ENCODE measurements at regions not wholly inside any gene's neighbourhood (a gene's known extent, or its start where the extent isn't known, plus 50 kb on each side); places are given as distances from the start of the nearest gene placed in this dataset.
"Not testable (repeated sequence)": the region's sequence is repeated elsewhere in the genome, so short reads cannot be mapped to it uniquely, and the experiment has no call there.

DNA sequence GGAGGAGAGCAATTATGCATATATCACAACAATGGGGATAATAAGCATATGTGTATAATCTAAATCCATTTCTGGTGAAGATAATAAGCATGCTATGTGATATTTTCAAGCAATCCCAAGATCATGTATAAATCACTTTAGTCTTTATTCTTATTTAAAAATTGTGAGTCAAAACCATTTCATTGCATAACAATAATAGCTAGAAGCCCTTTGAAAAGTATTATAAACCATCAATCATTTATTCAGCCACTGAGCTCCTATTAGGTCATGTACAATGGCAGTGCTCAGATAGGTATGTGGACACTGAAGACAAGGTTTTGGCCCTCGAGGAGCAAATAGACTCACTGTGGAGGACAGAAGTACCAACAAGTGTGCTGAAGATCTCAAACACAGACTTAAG lies 113.1 kb downstream of the CDCA7 start:
- no peak for DNase-seq (ENCODE audit: low spot score)
- FAIRE-seq, result no peak

DNA sequence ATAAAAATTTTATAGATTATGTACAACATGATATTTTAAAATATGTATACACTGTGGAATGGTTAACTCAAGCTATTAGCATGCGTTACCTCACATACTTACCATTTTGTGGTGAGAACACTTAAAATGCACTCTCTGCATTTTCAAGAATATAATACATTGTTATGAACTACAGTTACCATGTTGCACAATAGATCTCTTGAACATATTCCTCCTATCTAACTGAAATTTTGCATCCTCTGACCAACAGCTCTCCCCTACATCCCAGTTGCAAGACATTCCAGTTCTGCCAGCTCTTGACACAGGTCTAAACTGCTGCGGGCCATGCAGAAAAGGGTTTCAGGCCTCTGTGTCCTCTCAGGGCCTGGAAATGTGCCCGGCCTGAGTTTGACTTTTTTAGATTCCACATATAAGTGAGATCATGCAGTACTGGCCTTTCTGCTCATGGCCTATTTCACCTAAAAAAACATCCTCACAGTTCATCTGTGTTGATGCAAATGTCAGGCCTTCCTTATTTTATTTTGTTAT lies 113.7 kb downstream of the CDCA7 start:
- no peak for FAIRE-seq

GRCh38 chr2:173472112-173472511 lies 117.4 kb downstream of the CDCA7 start:
- FAIRE-seq, result no peak

More for the DNA sequence above, 113.7 kb downstream of the CDCA7 start:
- no peak for DNase-seq (ENCODE audit: low spot score)

GRCh38 chr2:173483137-173483536 lies 128.5 kb downstream of the CDCA7 start:
- no peak for FAIRE-seq
- DNase-seq (ENCODE audit: low spot score), result no peak

More at GRCh38 chr2:173472112-173472511, 117.4 kb downstream of the CDCA7 start:
- no peak for DNase-seq (ENCODE audit: low spot score)

- FAIRE-seq, result no peak
Measured at GRCh38 chr2:173488861-173489260, 134.2 kb downstream of the CDCA7 start.

DNA sequence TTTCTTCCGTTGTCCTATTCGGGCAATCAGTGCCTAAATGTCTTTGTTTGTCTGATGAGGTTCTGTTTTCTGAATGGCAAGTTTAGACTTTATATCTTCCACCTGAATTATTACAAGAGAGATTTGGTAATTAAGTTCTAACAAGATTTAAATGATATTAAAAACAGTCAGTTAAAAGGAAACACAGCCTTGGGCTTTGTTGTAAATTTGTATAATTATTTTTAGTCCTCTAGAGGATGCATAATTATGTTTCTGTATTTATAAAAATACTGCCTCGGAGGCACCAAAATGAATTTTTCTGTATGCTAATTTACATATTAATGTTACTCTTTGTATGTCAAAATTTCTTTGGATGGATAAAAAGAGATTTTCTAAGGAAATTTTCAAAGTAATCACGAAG lies 136.7 kb downstream of the CDCA7 start:
- FAIRE-seq (no peak), DNase-seq (ENCODE audit: low spot score) (no peak)

More at GRCh38 chr2:173488861-173489260, 134.2 kb downstream of the CDCA7 start:
- no peak for DNase-seq (ENCODE audit: low spot score)

- DNase-seq (ENCODE audit: low spot score) (no peak), FAIRE-seq (no peak)
Measured at GRCh38 chr2:173493874-173494273, 139.2 kb downstream of the CDCA7 start.

GRCh38 chr2:173496746-173497145 lies 142.1 kb downstream of the CDCA7 start:
- FAIRE-seq, result no peak

DNA sequence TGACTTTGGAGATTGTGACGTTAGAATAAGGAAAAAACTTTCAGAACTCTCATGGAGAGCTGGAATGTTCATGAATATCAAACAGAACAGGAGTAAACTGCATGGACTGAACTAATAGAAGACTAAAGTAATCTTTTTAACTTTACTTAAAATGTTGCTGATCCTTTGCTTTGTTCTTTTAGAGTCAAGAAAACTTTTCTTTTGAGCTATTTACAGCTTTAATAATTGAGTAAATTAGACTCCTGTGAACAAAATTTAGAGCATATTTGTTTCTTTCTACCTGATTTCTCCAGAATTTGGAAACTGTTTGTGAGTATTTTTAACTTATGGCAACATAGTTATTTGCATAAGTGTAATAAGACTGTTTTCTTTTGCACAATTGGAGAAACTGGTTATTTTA lies 146.3 kb downstream of the CDCA7 start:
- no peak for DNase-seq (ENCODE audit: low spot score)
- FAIRE-seq, result no peak

More at GRCh38 chr2:173496746-173497145, 142.1 kb downstream of the CDCA7 start:
- no peak for DNase-seq (ENCODE audit: low spot score)

- DNase-seq (ENCODE audit: low spot score), result no peak
Measured at GRCh38 chr2:173502296-173502695, 147.6 kb downstream of the CDCA7 start.

GRCh38 chr2:173511357-173511756 lies 156.7 kb downstream of the CDCA7 start:
- no peak for FAIRE-seq
- no peak for DNase-seq (ENCODE audit: low spot score)

More at GRCh38 chr2:173502296-173502695, 147.6 kb downstream of the CDCA7 start:
- no peak for FAIRE-seq

DNA sequence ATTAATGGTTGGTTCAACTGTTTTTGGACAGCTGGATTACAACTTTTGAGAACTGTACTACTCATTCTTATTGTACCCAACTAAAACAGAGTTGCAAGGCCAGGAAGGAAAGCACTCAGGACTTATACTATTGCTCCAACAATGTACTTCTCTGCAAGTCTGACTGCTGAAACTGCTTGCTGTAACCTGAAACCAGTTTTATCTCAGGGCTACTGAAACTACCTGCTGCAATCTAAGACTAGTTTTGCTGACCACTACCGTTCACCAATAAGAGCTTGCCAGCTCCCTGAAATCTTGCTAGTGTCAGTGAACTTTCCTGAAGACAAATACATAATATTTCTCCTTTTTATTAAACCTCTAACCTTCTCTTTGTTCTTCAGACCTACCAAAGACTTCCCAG lies 157.3 kb downstream of the CDCA7 start:
- FAIRE-seq (no peak), DNase-seq (ENCODE audit: low spot score) (no peak)

GRCh38 chr2:173513107-173513727 lies 158.5 kb downstream of the CDCA7 start:
- DNase-seq (ENCODE audit: low spot score) (no peak), FAIRE-seq (no peak)

GRCh38 chr2:173520918-173521317 lies 166.2 kb downstream of the CDCA7 start:
- DNase-seq (ENCODE audit: low spot score) (no peak), FAIRE-seq (no peak)

DNA sequence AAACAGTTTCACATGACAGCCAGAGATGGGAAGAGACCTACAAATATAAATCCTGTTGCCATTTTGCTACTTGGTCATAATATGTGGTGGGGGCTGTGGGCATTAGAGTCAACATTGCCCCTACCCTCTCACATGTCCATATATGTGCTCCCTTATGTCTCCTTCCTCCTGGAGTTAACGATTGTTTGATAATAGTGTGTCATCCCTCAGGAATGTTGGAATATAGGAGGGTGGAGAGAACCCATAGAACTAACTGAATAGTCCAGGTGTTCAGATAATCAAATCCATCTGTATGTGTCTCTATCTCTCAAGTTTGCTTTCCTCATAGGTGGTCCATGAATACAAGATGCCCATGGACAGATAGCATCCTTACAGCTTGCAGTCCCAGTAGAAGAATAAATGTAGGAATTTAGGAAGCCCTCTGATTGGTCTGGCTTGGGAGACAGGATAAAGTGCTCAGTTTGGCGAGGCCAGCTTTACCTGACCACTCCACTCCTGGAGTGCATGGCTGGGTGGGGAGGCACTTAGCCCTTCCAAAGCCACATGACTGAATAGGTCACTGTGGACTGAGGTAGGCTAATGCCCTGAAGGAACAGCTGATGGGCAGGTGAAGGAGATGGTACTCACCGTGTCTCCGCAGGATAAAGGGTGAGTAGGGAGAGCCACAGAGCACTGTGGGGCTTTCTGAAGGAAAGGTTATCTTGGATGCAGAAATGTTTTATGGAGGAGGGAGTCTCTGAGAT lies 166.9 kb downstream of the CDCA7 start:
- FAIRE-seq (no peak), DNase-seq (ENCODE audit: low spot score) (peak; percentile 18)

DNA sequence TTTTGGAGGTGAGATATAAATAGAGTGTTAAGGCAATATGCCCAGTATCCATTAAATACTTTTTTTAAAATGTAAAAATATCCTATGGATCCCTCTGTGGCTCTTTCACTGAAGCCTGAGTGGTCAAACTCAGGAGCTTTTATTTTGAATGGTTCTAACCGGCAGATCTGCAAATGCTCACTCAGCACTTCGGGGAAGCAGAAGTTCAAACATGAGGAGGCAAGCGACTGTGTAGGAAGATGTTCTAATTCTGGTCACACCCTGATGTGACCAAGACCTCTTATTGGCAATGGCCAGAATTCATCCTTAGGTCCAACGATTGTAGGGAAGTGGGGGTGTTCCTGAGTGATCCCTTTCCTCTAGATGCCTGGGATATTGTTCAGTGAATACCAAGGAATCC lies 168.8 kb downstream of the CDCA7 start:
- DNase-seq (ENCODE audit: low spot score) (no peak), FAIRE-seq (no peak)

GRCh38 chr2:173524256-173524955 lies 169.7 kb downstream of the CDCA7 start:
- FAIRE-seq, result no peak
- no peak for DNase-seq (ENCODE audit: low spot score)

GRCh38 chr2:173532732-173533531 lies 178.3 kb downstream of the CDCA7 start:
- DNase-seq (ENCODE audit: low spot score); FAIRE-seq: not testable (repeated sequence)

DNA sequence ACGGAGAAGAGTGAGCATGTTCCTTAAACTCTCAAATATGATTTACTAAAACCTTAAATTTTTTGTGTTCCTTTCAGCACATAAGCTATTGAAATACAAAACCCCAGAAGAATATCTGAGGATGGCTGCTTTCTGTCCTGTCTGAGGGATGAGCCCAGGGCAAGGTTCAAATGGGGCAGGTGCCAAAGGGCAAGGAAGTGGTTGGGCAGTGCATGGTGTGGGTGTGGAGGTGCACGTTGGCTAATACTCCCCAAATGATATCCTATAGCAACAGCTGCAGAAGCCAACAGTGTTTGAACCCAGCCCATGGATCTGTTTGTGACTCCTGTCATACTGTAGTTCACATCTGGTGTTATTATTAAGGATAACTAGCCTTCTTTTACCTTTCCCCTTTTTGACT lies 183.0 kb downstream of the CDCA7 start:
- DNase-seq (ENCODE audit: low spot score) (no peak), FAIRE-seq (no peak)

DNA sequence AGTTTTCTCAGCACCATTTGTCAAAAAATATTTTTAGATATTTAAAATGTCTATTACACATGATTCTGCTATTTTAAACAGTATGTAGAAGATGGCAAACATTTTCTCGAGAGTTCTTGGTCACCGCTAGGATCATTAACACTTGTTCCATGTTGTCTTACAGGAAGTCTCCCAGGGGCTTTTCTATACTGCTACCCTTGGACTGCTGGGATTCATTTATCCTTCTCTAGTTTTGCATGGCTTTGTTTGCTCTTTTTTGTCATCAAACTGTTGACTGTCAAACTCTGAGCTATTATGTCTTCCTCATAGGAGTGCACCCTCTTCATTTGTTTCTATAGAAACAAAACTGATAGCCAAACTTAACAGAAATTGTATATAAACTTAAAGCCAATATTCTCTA lies 184.9 kb downstream of the CDCA7 start:
- FAIRE-seq (no peak), DNase-seq (ENCODE audit: low spot score) (no peak)
